Right cardiac atrium (tissue), 5 donors: ENCODE measurements at regions not wholly inside any gene's neighbourhood (a gene's known extent, or its start where the extent isn't known, plus 50 kb on each side); places are given as distances from the start of the nearest gene placed in this dataset.
A peak's percentile ranks its signal among the peaks of the same experiment; 100 is the strongest.

Experiments used
- ATAC-seq, 2 donors: fragments of 200-7000 bp; cut with Tn5 transposase; one replicate each; pipeline versions ENCODE4 v1.8.0 to v1.9.1; 2020; ENCODE audit warnings: moderate library complexity in 2 of 2, mild to moderate bottlenecking in 1 of 2
- DNase-seq, 3 donors: peaks; one replicate each; pipeline ENCODE4 v3.0.0-alpha.2; 2020
- H3K27ac ChIP-seq: one replicate; pipeline ENCODE4 v1.5.1; 2013; ENCODE audit warnings: mild to moderate bottlenecking, low read length, control low read depth, moderate library complexity
- H3K27me3 ChIP-seq: one replicate; pipeline ENCODE4 v1.6.1; 2013; ENCODE audit not compliant: control insufficient read depth, insufficient read depth
- H3K4me1 ChIP-seq: one replicate; pipeline ENCODE4 v1.6.1; 2013; ENCODE audit warnings: low read length; ENCODE audit not compliant: control insufficient read depth, insufficient read depth
- H3K4me3 ChIP-seq: one replicate; pipeline ENCODE4 v1.5.1; 2013; ENCODE audit warnings: low read length, control low read depth
- H3K9me3 ChIP-seq: one replicate; pipeline ENCODE4 v1.6.1; 2013; ENCODE audit warnings: low read length; ENCODE audit not compliant: control insufficient read depth
- WGBS: extraction: QIAGEN DNeasy Blood & Tissue Kit; methylation state at CpG from one replicate; pipeline ENCODE4 v1.1.7; 2013; 5-methylcytosine and 5-hydroxymethylcytosine counted together
- intact Hi-C, 4 donors: fragments of 100-400 bp; cut with DNase I; formaldehyde crosslinking; loops; one replicate each; pipeline versions ENCODE4 v1.11.0 to v1.14.0; 2022 to 2023
- donor health status: healthy with polysubstance abuse.
- donor health status: DM: no; HTN: yes; CAD: no.
- donor health status: DM: no; HTN: no; CAD: no.
- donor health status: DM: no; HTN: yes; CAD: no; lungs with severe emphysema.
- donor health status: DM: yes; HTN: yes; CAD: no.

DNA sequence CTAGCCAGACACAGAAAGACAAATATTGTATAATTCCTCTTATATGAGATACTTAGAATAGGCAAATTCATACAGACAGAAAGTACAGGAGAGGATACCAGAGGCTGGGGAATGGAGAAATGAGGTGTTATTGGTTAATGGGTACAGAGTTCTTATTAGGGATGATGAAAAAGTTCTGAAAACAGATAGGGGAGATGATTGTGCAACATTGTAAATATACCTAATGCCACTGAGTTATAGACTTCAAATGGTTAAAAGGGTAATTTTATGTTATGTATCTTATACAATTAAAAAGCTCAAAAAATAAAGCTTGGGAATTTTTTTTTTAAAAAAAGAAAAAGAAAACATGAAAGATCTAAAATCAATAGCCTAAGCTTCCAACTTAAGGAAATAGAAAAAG, 98.8 kb upstream of the TECRL start:
- no peaks in the 10 kb centered on the region for H3K9me3 ChIP-seq
- DNase-seq (no peak), ATAC-seq (no peak)
- no peak overlapping the region for H3K27ac ChIP-seq
- no peak overlapping the region for H3K4me3 ChIP-seq
- intact Hi-C loops: no loop called here
- H3K4me1 ChIP-seq: no peaks in the 10 kb centered on the region
- H3K27me3 ChIP-seq: no peaks in the 10 kb centered on the region

GRCh38 chr4:64503945-64504675, 94.9 kb upstream of the TECRL start:
- ATAC-seq: no peak
- 41% methylated on average over 3 of the region's 3 CpGs for WGBS
- no peak overlapping the region for H3K27ac ChIP-seq

GRCh38 chr4:64503416-64503815, 94.2 kb upstream of the TECRL start:
- intact Hi-C loops: no loop called here
- H3K27me3 ChIP-seq: no peaks in the 10 kb centered on the region
- ATAC-seq: peak; percentile 68 to 74
- no peak for DNase-seq
- peak overlapping the region; percentile 28 for H3K4me3 ChIP-seq
- 37% methylated on average over 2 of the region's 2 CpGs for WGBS
- H3K4me1 ChIP-seq: no peaks in the 10 kb centered on the region
- H3K9me3 ChIP-seq: no peaks in the 10 kb centered on the region
- H3K27ac ChIP-seq: no peak overlapping the region

More at GRCh38 chr4:64503945-64504675, 94.9 kb upstream of the TECRL start:
- Histone ChIP-seq H3K4me1 (no peaks in the 10 kb centered on the region), H3K27me3 (no peaks in the 10 kb centered on the region), H3K9me3 (no peaks in the 10 kb centered on the region), H3K4me3 (no peak overlapping the region)
- intact Hi-C loops: no loop called here
- no peak for DNase-seq

GRCh38 chr4:64497491-64497890, 88.2 kb upstream of the TECRL start:
- ATAC-seq: no peak
- 11% methylated on average over 1 of the region's 1 CpG for WGBS
- Histone ChIP-seq H3K27ac (no peak overlapping the region), H3K9me3 (no peaks in the 10 kb centered on the region), H3K4me3 (peak overlapping the region; percentile 56), H3K27me3 (no peaks in the 10 kb centered on the region), H3K4me1 (no peaks in the 10 kb centered on the region)
- intact Hi-C loops: no loop called here
- no peak for DNase-seq

DNA sequence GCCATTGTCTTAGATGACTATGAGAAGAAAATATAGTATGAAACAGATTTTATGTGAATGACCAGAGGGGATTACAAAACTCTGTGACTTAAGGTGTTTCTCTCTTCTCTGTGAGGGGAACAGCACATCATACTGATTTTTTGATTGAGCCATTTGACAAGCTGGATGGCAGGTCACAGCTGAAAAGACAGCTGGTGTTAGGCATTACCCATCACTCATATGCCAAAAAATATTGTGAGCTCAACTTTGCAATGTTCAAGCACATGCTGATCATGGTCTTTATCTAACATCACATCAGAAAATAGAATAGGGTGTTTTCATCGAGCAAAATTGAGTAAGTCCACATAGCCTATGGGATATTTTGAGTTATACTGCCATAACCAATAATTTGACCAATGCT, 86.7 kb upstream of the TECRL start:
- Histone ChIP-seq H3K4me1 (no peaks in the 10 kb centered on the region), H3K4me3 (no peak overlapping the region), H3K27ac (no peak overlapping the region), H3K9me3 (no peaks in the 10 kb centered on the region), H3K27me3 (no peaks in the 10 kb centered on the region)
- intact Hi-C loops: no loop called here
- ATAC-seq (no peak), DNase-seq (no peak)
- 61% methylated on average over 1 of the region's 1 CpG for WGBS

DNA sequence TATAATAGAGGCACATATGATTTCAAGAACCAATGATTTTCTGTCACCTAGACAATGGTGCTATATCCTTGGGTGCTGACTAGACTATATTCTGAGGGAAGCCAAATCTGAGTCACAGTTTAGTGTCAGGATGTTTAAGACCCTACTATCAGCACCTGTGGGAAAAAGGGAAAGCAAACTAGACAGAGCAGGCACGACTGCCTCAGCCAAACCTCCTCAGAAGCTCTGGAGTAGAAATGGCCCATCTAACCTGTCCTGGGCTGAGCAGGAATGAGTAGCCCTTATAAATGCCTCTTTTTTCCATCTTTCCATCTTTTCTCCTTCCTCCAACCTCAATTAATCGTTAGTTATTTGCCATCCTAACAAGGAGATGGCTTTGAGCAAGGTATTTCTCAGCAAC, 80.4 kb upstream of the TECRL start:
- Histone ChIP-seq H3K4me1 (no peaks in the 10 kb centered on the region), H3K4me3 (no peak overlapping the region), H3K27me3 (no peaks in the 10 kb centered on the region), H3K27ac (no peak overlapping the region), H3K9me3 (no peaks in the 10 kb centered on the region)
- intact Hi-C loops: loop anchor here in 1 of 4 donors (10.0 kb wide), 1 partner anchor 75 kb away; no protein-coding TSS in a partner anchor
- 38% methylated on average over 2 of the region's 2 CpGs for WGBS
- peak in 1 of 3 donors; percentile 2 for DNase-seq
- no peak for ATAC-seq

DNA sequence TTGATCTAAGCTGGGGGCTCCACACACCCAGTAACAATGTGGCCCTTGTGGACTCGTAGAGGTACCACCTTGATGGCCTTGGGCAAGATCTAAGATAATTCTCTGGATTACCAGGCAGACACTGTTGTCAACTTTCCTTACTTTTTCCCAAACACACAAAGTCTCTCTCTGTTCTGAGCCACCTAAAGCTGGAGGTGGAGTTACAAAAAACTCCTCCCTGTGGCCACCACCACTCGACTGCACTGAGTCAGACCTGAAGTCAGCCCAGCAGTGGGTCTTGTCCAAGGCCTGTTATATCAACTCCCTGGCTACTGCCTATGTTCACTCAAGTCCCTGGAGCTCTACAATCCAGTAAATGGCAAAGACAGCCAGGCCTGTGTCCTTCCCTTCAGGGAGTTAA, 70.1 kb upstream of the TECRL start:
- ATAC-seq: peak in 1 of 2 donors; percentile 38
- no peak for DNase-seq
- no peak overlapping the region for H3K27ac ChIP-seq
- intact Hi-C loops: no loop called here
- H3K4me3 ChIP-seq: no peak overlapping the region
- no peaks in the 10 kb centered on the region for H3K9me3 ChIP-seq
- 72% methylated on average over 2 of the region's 2 CpGs for WGBS
- peaks cover 1% of the 10 kb centered on the region for H3K4me1 ChIP-seq
- no peaks in the 10 kb centered on the region for H3K27me3 ChIP-seq

GRCh38 chr4:64477127-64477526, 67.9 kb upstream of the TECRL start:
- intact Hi-C loops: no loop called here
- no peak overlapping the region for H3K4me3 ChIP-seq
- H3K4me1 ChIP-seq: peaks cover 1% of the 10 kb centered on the region
- ATAC-seq: no peak
- H3K27me3 ChIP-seq: no peaks in the 10 kb centered on the region
- H3K9me3 ChIP-seq: no peaks in the 10 kb centered on the region
- DNase-seq: no peak
- no peak overlapping the region for H3K27ac ChIP-seq
- 32% methylated on average over 1 of the region's 1 CpG for WGBS

GRCh38 chr4:64465263-64465662, 56.0 kb upstream of the TECRL start:
- intact Hi-C loops: no loop called here
- WGBS: 27% methylated on average over 4 of the region's 4 CpGs
- H3K9me3 ChIP-seq: no peaks in the 10 kb centered on the region
- DNase-seq (peak in 2 of 3 donors; percentile 19 to 39), ATAC-seq (peak; percentile 34 to 43)
- no peaks in the 10 kb centered on the region for H3K4me1 ChIP-seq
- no peak overlapping the region for H3K4me3 ChIP-seq
- H3K27me3 ChIP-seq: no peaks in the 10 kb centered on the region
- H3K27ac ChIP-seq: no peak overlapping the region

- DNase-seq (no peak), ATAC-seq (no peak)
- 53% methylated on average over 5 of the region's 5 CpGs for WGBS
- intact Hi-C loops: no loop called here
- no peaks in the 10 kb centered on the region for H3K27me3 ChIP-seq
- no peak overlapping the region for H3K4me3 ChIP-seq
- no peak overlapping the region for H3K27ac ChIP-seq
- H3K4me1 ChIP-seq: no peaks in the 10 kb centered on the region
- no peaks in the 10 kb centered on the region for H3K9me3 ChIP-seq
Observed at GRCh38 chr4:64464581-64464980, 55.3 kb upstream of the TECRL start.
